CD4-positive, alpha-beta memory T cell (primary cell): ENCODE measurements at regions not wholly inside any gene's neighbourhood (a gene's known extent, or its start where the extent isn't known, plus 50 kb on each side); places are given as distances from the start of the nearest gene placed in this dataset.

Source experiments
- CTCF ChIA-PET: fragments of 350-600 bp; sonication (Branson Sonifier 250); formaldehyde crosslinking; loops from one replicate; lab custom pipeline; 2021; ENCODE audit warnings: inconsistent platforms; ENCODE audit not compliant: partially characterized antibody; lab: Charles Lee
- POLR2A ChIA-PET: fragments of 350-600 bp; sonication (Branson Sonifier 250); formaldehyde crosslinking; loops from one replicate; lab custom pipeline; 2021; ENCODE audit not compliant: partially characterized antibody; lab: Charles Lee
- DNase-seq, 5 donors: peaks; one replicate each; pipeline versions ENCODE4 v3.0.0 to v3.0.0-alpha.2; 2020 to 2022; ENCODE audit warnings: mixed read lengths in 1 of 5
- H3K27ac ChIP-seq: one replicate; pipeline ENCODE4 v1.7.0; 2013; ENCODE audit warnings: low read depth, low read length
- H3K27me3 ChIP-seq: 2 replicates; pipeline ENCODE4 v1.7.0; 2013; ENCODE audit warnings: mild to moderate bottlenecking, low read length, moderate library complexity; ENCODE audit not compliant: insufficient read depth
- H3K36me3 ChIP-seq: 2 replicates; pipeline ENCODE4 v1.7.0; 2013; ENCODE audit warnings: mild to moderate bottlenecking, low read length, moderate library complexity; ENCODE audit not compliant: insufficient read depth
- H3K4me1 ChIP-seq: 2 replicates; pipeline ENCODE4 v1.7.0; 2013; ENCODE audit warnings: mild to moderate bottlenecking, low read length, moderate library complexity; ENCODE audit not compliant: insufficient read depth
- H3K4me3 ChIP-seq, 2 donors: one replicate each; pipeline ENCODE4 v1.7.0; 2013; ENCODE audit warnings: low read length in 2 of 2, mild to moderate bottlenecking in 1 of 2
- H3K9me3 ChIP-seq, 2 donors: one replicate each; pipeline ENCODE4 v1.7.0; 2013; ENCODE audit warnings: low read length in 2 of 2, control low read depth in 1 of 2; ENCODE audit not compliant: control insufficient read depth in 1 of 2
- H3K27ac Mint-ChIP-seq, 7 donors: one replicate each; pipeline ENCODE4 v1.8.0; 2020 to 2021; ENCODE audit warnings: mixed read lengths in 7 of 7, mild to moderate bottlenecking in 6 of 7, inconsistent platforms in 3 of 7, moderate library complexity in 3 of 7
- H3K27me3 Mint-ChIP-seq, 2 donors: one replicate each; pipeline ENCODE4 v1.8.0; 2020 to 2021; ENCODE audit warnings: mixed read lengths in 2 of 2
- H3K36me3 Mint-ChIP-seq, 2 donors: one replicate each; pipeline ENCODE4 v1.8.0; 2020 to 2021; ENCODE audit warnings: mixed read lengths in 2 of 2, inconsistent platforms in 1 of 2, mild to moderate bottlenecking in 1 of 2
- H3K4me1 Mint-ChIP-seq, 4 donors: one replicate each; pipeline ENCODE4 v1.8.0; 2020 to 2021; ENCODE audit warnings: mixed read lengths in 4 of 4, mild to moderate bottlenecking in 1 of 4
- H3K4me3 Mint-ChIP-seq, 8 donors: one replicate each; pipeline ENCODE4 v1.8.0; 2020 to 2021; ENCODE audit warnings: mixed read lengths in 8 of 8, mild to moderate bottlenecking in 7 of 8, moderate library complexity in 6 of 8, inconsistent platforms in 3 of 8
- H3K9me3 Mint-ChIP-seq, 8 donors: one replicate each; pipeline ENCODE4 v1.8.0; 2020 to 2021; ENCODE audit warnings: mixed read lengths in 8 of 8, mild to moderate bottlenecking in 5 of 8, inconsistent platforms in 3 of 8, moderate library complexity in 1 of 8
- intact Hi-C: fragments of 100-400 bp; cut with micrococcal nuclease; formaldehyde crosslinking; loops from one replicate; pipeline ENCODE4 v1.15.1; 2023

GRCh38 chr16:77562497-77562896, 127.7 kb upstream of the ADAMTS18 start:
- H3K9me3 Mint-ChIP-seq, result peaks cover 0 to 1% (median 0%) of the 10 kb centered on the region in 8 donors
- POLR2A ChIA-PET, result no interaction called here
- DNase-seq, result no peak
- Histone ChIP-seq H3K36me3 (no peaks in the 10 kb centered on the region), H3K9me3 (no peaks in the 10 kb centered on the region), H3K27me3 (no peaks in the 10 kb centered on the region), H3K4me1 (no peaks in the 10 kb centered on the region), H3K4me3 (no peak overlapping the region), H3K27ac (no peak overlapping the region)
- no peak overlapping the region for H3K4me3 Mint-ChIP-seq
- intact Hi-C loops, result no loop called here
- no peaks in the 10 kb centered on the region for H3K36me3 Mint-ChIP-seq
- peaks cover 12 to 18% of the 10 kb centered on the region in 2 donors for H3K27me3 Mint-ChIP-seq
- H3K27ac Mint-ChIP-seq, result no peak overlapping the region
- no peaks in the 10 kb centered on the region for H3K4me1 Mint-ChIP-seq
- CTCF ChIA-PET, result no interaction called here

GRCh38 chr16:77564791-77565390, 130.1 kb upstream of the ADAMTS18 start:
- no peak overlapping the region for H3K27ac Mint-ChIP-seq
- Histone ChIP-seq H3K27ac (no peak overlapping the region), H3K4me1 (no peaks in the 10 kb centered on the region), H3K4me3 (no peak overlapping the region), H3K36me3 (no peaks in the 10 kb centered on the region), H3K27me3 (no peaks in the 10 kb centered on the region), H3K9me3 (no peaks in the 10 kb centered on the region)
- ChIA-PET CTCF (no interaction called here), POLR2A (no interaction called here)
- H3K4me1 Mint-ChIP-seq, result no peaks in the 10 kb centered on the region
- peaks cover 16 to 18% of the 10 kb centered on the region in 2 donors for H3K27me3 Mint-ChIP-seq
- peaks cover 0 to 1% (median 0%) of the 10 kb centered on the region in 8 donors for H3K9me3 Mint-ChIP-seq
- no peak for DNase-seq
- intact Hi-C loops, result no loop called here
- no peaks in the 10 kb centered on the region for H3K36me3 Mint-ChIP-seq
- H3K4me3 Mint-ChIP-seq, result no peak overlapping the region

- Mint-ChIP-seq H3K4me3 (no peak overlapping the region), H3K36me3 (no peaks in the 10 kb centered on the region), H3K4me1 (no peaks in the 10 kb centered on the region), H3K27ac (no peak overlapping the region), H3K9me3 (no peaks in the 10 kb centered on the region), H3K27me3 (peaks cover 9 to 13% of the 10 kb centered on the region in 2 donors)
- no peaks in the 10 kb centered on the region for H3K27me3 ChIP-seq
- DNase-seq, result no peak
- H3K9me3 ChIP-seq, result no peaks in the 10 kb centered on the region
- H3K27ac ChIP-seq, result no peak overlapping the region
- no peak overlapping the region for H3K4me3 ChIP-seq
- CTCF ChIA-PET, result interaction anchor here (1.3 to 7.1 kb wide), 2 partner anchors 11 to 14 kb away, joined by 4 to 42 read pairs; no protein-coding TSS in a partner anchor
- POLR2A ChIA-PET, result no interaction called here
- intact Hi-C loops, result no loop called here
- H3K4me1 ChIP-seq, result no peaks in the 10 kb centered on the region
- H3K36me3 ChIP-seq, result no peaks in the 10 kb centered on the region
Measured at GRCh38 chr16:77569406-77569805, 134.6 kb upstream of the ADAMTS18 start.

GRCh38 chr16:77570574-77570973, 135.7 kb upstream of the ADAMTS18 start:
- DNase-seq, result no peak
- no peak overlapping the region for H3K27ac ChIP-seq
- H3K27me3 ChIP-seq, result no peaks in the 10 kb centered on the region
- CTCF ChIA-PET, result interaction anchor here (0.6 to 7.1 kb wide), 3 partner anchors 9 to 13 kb away, joined by 3 to 42 read pairs (median 4); no protein-coding TSS in a partner anchor
- intact Hi-C loops, result no loop called here
- H3K36me3 ChIP-seq, result no peaks in the 10 kb centered on the region
- H3K4me1 ChIP-seq, result no peaks in the 10 kb centered on the region
- Mint-ChIP-seq H3K4me3 (no peak overlapping the region), H3K36me3 (no peaks in the 10 kb centered on the region), H3K4me1 (no peaks in the 10 kb centered on the region), H3K9me3 (no peaks in the 10 kb centered on the region), H3K27me3 (peaks cover 9 to 12% of the 10 kb centered on the region in 2 donors), H3K27ac (no peak overlapping the region)
- POLR2A ChIA-PET, result no interaction called here
- H3K4me3 ChIP-seq, result no peak overlapping the region
- H3K9me3 ChIP-seq, result no peaks in the 10 kb centered on the region

- Mint-ChIP-seq H3K4me3 (no peak overlapping the region), H3K4me1 (no peaks in the 10 kb centered on the region), H3K36me3 (no peaks in the 10 kb centered on the region), H3K27me3 (peaks cover 10 to 11% of the 10 kb centered on the region in 2 donors), H3K9me3 (no peaks in the 10 kb centered on the region), H3K27ac (no peak overlapping the region)
- Histone ChIP-seq H3K27me3 (no peaks in the 10 kb centered on the region), H3K36me3 (no peaks in the 10 kb centered on the region), H3K9me3 (no peaks in the 10 kb centered on the region), H3K4me3 (no peak overlapping the region), H3K27ac (no peak overlapping the region), H3K4me1 (no peaks in the 10 kb centered on the region)
- CTCF ChIA-PET, result interaction anchor here (0.6 to 7.1 kb wide), 3 partner anchors 9 to 334 kb away, joined by 3 to 42 read pairs (median 4); no protein-coding TSS in a partner anchor
- no peak for DNase-seq
- POLR2A ChIA-PET, result no interaction called here
- intact Hi-C loops, result no loop called here
Measured at GRCh38 chr16:77571115-77571862, 136.5 kb upstream of the ADAMTS18 start.

GRCh38 chr16:77574867-77575624, 140.2 kb upstream of the ADAMTS18 start:
- intact Hi-C loops, result no loop called here
- ChIA-PET CTCF (interaction anchor here (7.1 kb wide), 1 partner anchor 8 kb away, joined by 42 read pairs; no protein-coding TSS in a partner anchor), POLR2A (no interaction called here)
- H3K9me3 ChIP-seq, result no peaks in the 10 kb centered on the region
- no peak overlapping the region for H3K27ac ChIP-seq
- no peak overlapping the region for H3K4me3 ChIP-seq
- Mint-ChIP-seq H3K36me3 (no peaks in the 10 kb centered on the region), H3K9me3 (no peaks in the 10 kb centered on the region), H3K4me1 (no peaks in the 10 kb centered on the region), H3K27me3 (peaks cover 11 to 13% of the 10 kb centered on the region in 2 donors), H3K27ac (no peak overlapping the region), H3K4me3 (no peak overlapping the region)
- H3K4me1 ChIP-seq, result no peaks in the 10 kb centered on the region
- H3K36me3 ChIP-seq, result no peaks in the 10 kb centered on the region
- no peak for DNase-seq
- H3K27me3 ChIP-seq, result no peaks in the 10 kb centered on the region

GRCh38 chr16:77579351-77579891, 142.9 kb upstream of the NUDT7 start:
- intact Hi-C loops, result no loop called here
- no peaks in the 10 kb centered on the region for H3K9me3 ChIP-seq
- ChIA-PET POLR2A (no interaction called here), CTCF (interaction anchor here (1.2 to 13.0 kb wide), 3 partner anchors 10 to 343 kb away, joined by 3 to 216 read pairs (median 4); no protein-coding TSS in a partner anchor)
- H3K27ac Mint-ChIP-seq, result no peak overlapping the region
- no peaks in the 10 kb centered on the region for H3K36me3 ChIP-seq
- H3K4me1 ChIP-seq, result no peaks in the 10 kb centered on the region
- H3K4me3 Mint-ChIP-seq, result no peak overlapping the region
- no peaks in the 10 kb centered on the region for H3K36me3 Mint-ChIP-seq
- no peak overlapping the region for H3K4me3 ChIP-seq
- no peaks in the 10 kb centered on the region for H3K27me3 ChIP-seq
- no peak overlapping the region for H3K27ac ChIP-seq
- DNase-seq, result no peak
- no peaks in the 10 kb centered on the region for H3K4me1 Mint-ChIP-seq
- peaks cover 4 to 22% of the 10 kb centered on the region in 2 donors for H3K27me3 Mint-ChIP-seq
- no peaks in the 10 kb centered on the region for H3K9me3 Mint-ChIP-seq
